Psoas muscle (tissue), 7 donors: ENCODE measurements at regions not wholly inside any gene's neighbourhood (a gene's known extent, or its start where the extent isn't known, plus 50 kb on each side); places are given as distances from the start of the nearest gene placed in this dataset.
"Not testable (repeated sequence)": the region's sequence is repeated elsewhere in the genome, so short reads cannot be mapped to it uniquely, and the experiment has no call there.

ENCODE experiments used
- ATAC-seq, 4 donors: fragments of 200-7000 bp; cut with Tn5 transposase; one replicate each; pipeline ENCODE4 v1.9.1; 2020; ENCODE audit warnings: moderate library complexity in 3 of 4, mild to moderate bottlenecking in 2 of 4
- DNase-seq, 2 donors: peaks; one replicate each; pipeline ENCODE4 v3.0.0-alpha.2; 2020
- H3K27ac ChIP-seq: fragments of 200-600 bp; one replicate; pipeline ENCODE4 v1.8.0; 2022
- H3K27me3 ChIP-seq, 3 donors: fragments of 200-600 bp in 1 of 3; one replicate each; pipeline versions ENCODE4 v1.6.1 to v1.8.0; 2013 to 2022; ENCODE audit warnings: low read length in 2 of 3, mild to moderate bottlenecking in 2 of 3, moderate library complexity in 1 of 3; ENCODE audit not compliant: insufficient read depth in 3 of 3
- H3K36me3 ChIP-seq, 2 donors: fragments of 200-600 bp in 1 of 2; one replicate each; pipeline versions ENCODE4 v1.6.1 to v1.8.0; 2013 to 2022; ENCODE audit warnings: low read depth in 1 of 2, mild to moderate bottlenecking in 1 of 2, moderate library complexity in 1 of 2; ENCODE audit not compliant: insufficient read depth in 1 of 2
- H3K4me1 ChIP-seq: fragments of 200-600 bp; one replicate; pipeline ENCODE4 v1.8.0; 2022
- H3K4me3 ChIP-seq: fragments of 200-600 bp; one replicate; pipeline ENCODE4 v1.8.0; 2022; ENCODE audit warnings: mild to moderate bottlenecking
- H3K9me3 ChIP-seq: fragments of 200-600 bp; one replicate; pipeline ENCODE4 v1.8.0; 2022
- CTCF ChIP-seq: fragments of 200-600 bp; IDR thresholded peaks from one replicate; pipeline ENCODE4 v1.8.0; 2022; ENCODE audit warnings: antibody characterized with exemption
- WGBS, 3 donors: extraction: QIAGEN DNeasy Blood & Tissue Kit; methylation state at CpG; one replicate each; pipeline versions ENCODE4 v1.1.6 to v1.1.7; 2013; 5-methylcytosine and 5-hydroxymethylcytosine counted together
- intact Hi-C, 2 donors: fragments of 100-400 bp; cut with DNase I; formaldehyde crosslinking; loops; one replicate each; pipeline versions ENCODE4 v1.11.0 to v1.14.2; 2022
- donor health status: healthy with polysubstance abuse.
- donor health status: DM: no; HTN: no; CAD: no; lungs with moderate emphysema.
- donor health status: Bipolar disorder and iron deficiency.
- donor health status: healthy.
- donor health status: DM: yes; HTN: yes; CAD: no.
- donor health status: DM: no; HTN: no; CAD: no.
- donor health status: DM: yes; HTN: yes; CAD: no.

GRCh38 chr15:49721091-49721490 lies 100.2 kb downstream of the DTWD1 start:
- no peaks in the 10 kb centered on the region for H3K9me3 ChIP-seq
- DNase-seq (no peak), ATAC-seq (no peak)
- no peak overlapping the region for H3K27ac ChIP-seq
- no peaks in the 10 kb centered on the region for H3K36me3 ChIP-seq
- 86 to 94% (median 87%) methylated on average over 1 of the region's 1 CpG for WGBS, 3 donors
- H3K4me1 ChIP-seq: no peaks in the 10 kb centered on the region
- H3K4me3 ChIP-seq: no peak overlapping the region
- intact Hi-C loops: no loop called here
- H3K27me3 ChIP-seq: no peaks in the 10 kb centered on the region
- TF ChIP-seq CTCF: no peak

GRCh38 chr15:49721621-49722020 lies 100.8 kb downstream of the DTWD1 start:
- no peak overlapping the region for H3K27ac ChIP-seq
- no peak for ATAC-seq
- H3K4me1 ChIP-seq: no peaks in the 10 kb centered on the region
- no peak overlapping the region for H3K4me3 ChIP-seq
- no peak for DNase-seq
- WGBS, 3 donors: 90 to 95% (median 92%) methylated on average over 1 of the region's 1 CpG
- no peaks in the 10 kb centered on the region for H3K27me3 ChIP-seq
- no peak for TF ChIP-seq CTCF
- intact Hi-C loops: no loop called here
- H3K9me3 ChIP-seq: peaks cover 3% of the 10 kb centered on the region
- no peaks in the 10 kb centered on the region for H3K36me3 ChIP-seq

- ATAC-seq (no peak), DNase-seq (no peak)
- Histone ChIP-seq H3K4me1 (no peaks in the 10 kb centered on the region), H3K27me3 (no peaks in the 10 kb centered on the region), H3K27ac (no peak overlapping the region), H3K9me3 (peaks cover 3% of the 10 kb centered on the region), H3K4me3 (no peak overlapping the region), H3K36me3 (no peaks in the 10 kb centered on the region)
- 84 to 92% (median 87%) methylated on average over 2 of the region's 2 CpGs for WGBS, 3 donors
- no peak for TF ChIP-seq CTCF
- intact Hi-C loops: no loop called here
Measured at GRCh38 chr15:49723981-49724380, 103.1 kb downstream of the DTWD1 start.

- no peak for TF ChIP-seq CTCF
- ATAC-seq (no peak), DNase-seq (no peak)
- intact Hi-C loops: no loop called here
- no peak overlapping the region for H3K4me3 ChIP-seq
- H3K27ac ChIP-seq: no peak overlapping the region
- no peaks in the 10 kb centered on the region for H3K27me3 ChIP-seq
- H3K36me3 ChIP-seq: no peaks in the 10 kb centered on the region
- peaks cover under 1% of the 10 kb centered on the region for H3K9me3 ChIP-seq
- 83 to 89% (median 84%) methylated on average over 5 of the region's 5 CpGs for WGBS, 3 donors
- H3K4me1 ChIP-seq: no peaks in the 10 kb centered on the region
Measured at GRCh38 chr15:49731187-49732099, 110.6 kb downstream of the DTWD1 start.

GRCh38 chr15:49732109-49732508 lies 111.3 kb downstream of the DTWD1 start:
- ATAC-seq, H3K9me3 ChIP-seq, H3K27me3 ChIP-seq, H3K27ac ChIP-seq, intact Hi-C loops, H3K4me3 ChIP-seq, DNase-seq, H3K36me3 ChIP-seq, H3K4me1 ChIP-seq: not testable (repeated sequence)
- WGBS, 3 donors: 84 to 88% (median 87%) methylated on average over 10 of the region's 10 CpGs

GRCh38 chr15:49734089-49734488 lies 113.2 kb downstream of the DTWD1 start:
- not testable (repeated sequence) for ATAC-seq

More at GRCh38 chr15:49734089-49734488, 113.2 kb downstream of the DTWD1 start:
- H3K4me1 ChIP-seq, intact Hi-C loops, H3K9me3 ChIP-seq, DNase-seq, H3K27ac ChIP-seq, H3K36me3 ChIP-seq, H3K4me3 ChIP-seq, H3K27me3 ChIP-seq: not testable (repeated sequence)
- 91 to 96% (median 91%) methylated on average over 1 of the region's 1 CpG for WGBS, 3 donors
